ENCODE measurements at regions not wholly inside any gene's neighbourhood (a gene's known extent, or its start where the extent isn't known, plus 50 kb on each side); places are given as distances from the start of the nearest gene placed in this dataset.
A peak's percentile ranks its signal among the peaks of the same experiment; 100 is the strongest.

GRCh38 chr18:1952486-1952885 lies 618.8 kb downstream of the METTL4 start:
- Histone ChIP-seq H3K4me3 (no peak overlapping the region), H3K36me3 (no peaks in the 10 kb centered on the region), H3K9me3 (no peaks in the 10 kb centered on the region), H3K27ac (no peak overlapping the region), H3K27me3 (ENCODE audit: low read depth) (no peaks in the 10 kb centered on the region), H3K4me1 (no peaks in the 10 kb centered on the region)
- no peak for TF ChIP-seq CTCF (IDR thresholded peaks at IDR 0.05)
- ATAC-seq (no peak), DNase-seq (no peak)
- intact Hi-C loops (cut with DNase I) = no loop called here

- Histone ChIP-seq H3K27ac (no peak overlapping the region), H3K9me3 (no peaks in the 10 kb centered on the region), H3K4me3 (no peak overlapping the region), H3K36me3 (no peaks in the 10 kb centered on the region), H3K4me1 (no peaks in the 10 kb centered on the region), H3K27me3 (ENCODE audit: low read depth) (no peaks in the 10 kb centered on the region)
- peak in 1 of 2 donors; percentile 29 for ATAC-seq
- no peak for TF ChIP-seq CTCF (IDR thresholded peaks at IDR 0.05)
- intact Hi-C loops (cut with DNase I) = no loop called here
- DNase-seq = no peak
Observed at GRCh38 chr18:1954583-1955312, 616.6 kb downstream of the METTL4 start.

GRCh38 chr18:1958798-1959197 lies 612.5 kb downstream of the METTL4 start:
- ATAC-seq = no peak
- no peaks in the 10 kb centered on the region for H3K36me3 ChIP-seq

GRCh38 chr18:1965016-1965415 lies 606.3 kb downstream of the METTL4 start:
- H3K4me1 ChIP-seq = no peaks in the 10 kb centered on the region
- no peak for TF ChIP-seq CTCF (IDR thresholded peaks at IDR 0.05)

More at GRCh38 chr18:1958798-1959197, 612.5 kb downstream of the METTL4 start:
- Histone ChIP-seq H3K27me3 (ENCODE audit: low read depth) (no peaks in the 10 kb centered on the region), H3K4me3 (no peak overlapping the region), H3K4me1 (no peaks in the 10 kb centered on the region), H3K27ac (no peak overlapping the region), H3K9me3 (no peaks in the 10 kb centered on the region)
- DNase-seq = no peak
- intact Hi-C loops (cut with DNase I) = no loop called here
- no peak for TF ChIP-seq CTCF (IDR thresholded peaks at IDR 0.05)

GRCh38 chr18:1965541-1965940 lies 605.8 kb downstream of the METTL4 start:
- intact Hi-C loops (cut with DNase I) = no loop called here
- H3K27ac ChIP-seq = no peak overlapping the region
- TF ChIP-seq CTCF (IDR thresholded peaks at IDR 0.05) = no peak
- H3K36me3 ChIP-seq = no peaks in the 10 kb centered on the region
- no peaks in the 10 kb centered on the region for H3K9me3 ChIP-seq
- H3K4me1 ChIP-seq = no peaks in the 10 kb centered on the region
- no peak overlapping the region for H3K4me3 ChIP-seq
- no peaks in the 10 kb centered on the region for H3K27me3 ChIP-seq (ENCODE audit: low read depth)
- DNase-seq (no peak), ATAC-seq (no peak)

More at GRCh38 chr18:1965016-1965415, 606.3 kb downstream of the METTL4 start:
- DNase-seq (no peak), ATAC-seq (no peak)
- no peak overlapping the region for H3K27ac ChIP-seq
- intact Hi-C loops (cut with DNase I) = no loop called here
- H3K4me3 ChIP-seq = no peak overlapping the region
- no peaks in the 10 kb centered on the region for H3K9me3 ChIP-seq
- no peaks in the 10 kb centered on the region for H3K36me3 ChIP-seq
- no peaks in the 10 kb centered on the region for H3K27me3 ChIP-seq (ENCODE audit: low read depth)
